HUES64 (cell line): ENCODE measurements at regions not wholly inside any gene's neighbourhood (a gene's known extent, or its start where the extent isn't known, plus 50 kb on each side); places are given as distances from the start of the nearest gene placed in this dataset.

Experiments used
- H3K27ac ChIP-seq: 2 replicates; pipeline ENCODE4 v1.7.0; 2013; ENCODE audit warnings: low read depth, low read length, inconsistent platforms
- H3K27me3 ChIP-seq: 2 replicates; pipeline ENCODE4 v1.6.1; 2013; ENCODE audit warnings: mild to moderate bottlenecking, low read length; ENCODE audit not compliant: insufficient read depth
- H3K36me3 ChIP-seq: 2 replicates; pipeline ENCODE4 v1.6.1; 2013; ENCODE audit warnings: mild to moderate bottlenecking, low read length; ENCODE audit not compliant: insufficient read depth
- H3K4me1 ChIP-seq: 2 replicates; pipeline ENCODE4 v1.6.1; 2013; ENCODE audit warnings: mild to moderate bottlenecking, low read length, moderate library complexity; ENCODE audit not compliant: insufficient read depth
- H3K4me3 ChIP-seq: 2 replicates; pipeline ENCODE4 v1.5.1; 2013; ENCODE audit warnings: mild to moderate bottlenecking, low read length, moderate library complexity
- H3K9ac ChIP-seq: 2 replicates; pipeline ENCODE4 v1.6.1; 2013; ENCODE audit warnings: mild to moderate bottlenecking, low read depth, low read length
- H3K9me3 ChIP-seq: 2 replicates; pipeline ENCODE4 v1.6.1; 2013; ENCODE audit warnings: low read depth, low read length; ENCODE audit not compliant: insufficient read depth
- WGBS: fragments of 150-250, 120-280 bp; methylation state at CpG from one replicate; pipeline ENCODE4 v1.1.7; 2013; ENCODE audit warnings: missing lambda C conversion rate; 5-methylcytosine and 5-hydroxymethylcytosine counted together

- H3K27me3 ChIP-seq = no peaks in the 10 kb centered on the region
- 94% methylated on average over 1 of the region's 1 CpG for WGBS
- no peak overlapping the region for H3K27ac ChIP-seq
- H3K4me3 ChIP-seq = no peak overlapping the region
- no peaks in the 10 kb centered on the region for H3K36me3 ChIP-seq
- peaks cover 12% of the 10 kb centered on the region; the same call in 1 of the 2 replicates for H3K9me3 ChIP-seq
- no peak overlapping the region for H3K9ac ChIP-seq
- H3K4me1 ChIP-seq = no peaks in the 10 kb centered on the region
Observed at GRCh38 chr9:109549386-109549785, 51.3 kb upstream of the PTPN3 start.

GRCh38 chr9:109551651-109552050 lies 53.5 kb upstream of the PTPN3 start:
- Histone ChIP-seq H3K36me3 (no peaks in the 10 kb centered on the region), H3K4me1 (peaks cover 16% of the 10 kb centered on the region), H3K27ac (no peak overlapping the region), H3K27me3 (no peaks in the 10 kb centered on the region), H3K9ac (no peak overlapping the region), H3K4me3 (no peak overlapping the region), H3K9me3 (peaks cover 5% of the 10 kb centered on the region; the same call in 1 of the 2 replicates)

GRCh38 chr9:109555215-109555614 lies 57.1 kb upstream of the PTPN3 start:
- Histone ChIP-seq H3K4me1 (peaks cover 24% of the 10 kb centered on the region), H3K9me3 (no peaks in the 10 kb centered on the region), H3K36me3 (no peaks in the 10 kb centered on the region), H3K27me3 (no peaks in the 10 kb centered on the region), H3K9ac (no peak overlapping the region), H3K27ac (0 out of 2 replicates have a peak overlapping the region, but pooled peaks have one; percentile 11), H3K4me3 (no peak overlapping the region)
- WGBS = 87% methylated on average over 4 of the region's 4 CpGs

GRCh38 chr9:109556061-109556460 lies 58.0 kb upstream of the PTPN3 start:
- Histone ChIP-seq H3K4me3 (no peak overlapping the region), H3K9ac (no peak overlapping the region), H3K27me3 (no peaks in the 10 kb centered on the region), H3K36me3 (no peaks in the 10 kb centered on the region), H3K4me1 (peaks cover 28% of the 10 kb centered on the region), H3K9me3 (no peaks in the 10 kb centered on the region), H3K27ac (peak overlapping the region; percentile 11; the same call in 1 of the 2 replicates)
- WGBS = 36% methylated on average over 4 of the region's 4 CpGs

GRCh38 chr9:109556786-109557185 lies 58.7 kb upstream of the PTPN3 start:
- Histone ChIP-seq H3K9me3 (no peaks in the 10 kb centered on the region), H3K36me3 (no peaks in the 10 kb centered on the region), H3K27ac (no peak overlapping the region), H3K27me3 (no peaks in the 10 kb centered on the region), H3K4me3 (no peak overlapping the region), H3K9ac (no peak overlapping the region), H3K4me1 (peaks cover 28% of the 10 kb centered on the region)
- WGBS = 60% methylated on average over 3 of the region's 3 CpGs

GRCh38 chr9:109557481-109557880 lies 59.4 kb upstream of the PTPN3 start:
- Histone ChIP-seq H3K27ac (no peak overlapping the region), H3K36me3 (no peaks in the 10 kb centered on the region), H3K4me1 (peaks cover 28% of the 10 kb centered on the region), H3K27me3 (no peaks in the 10 kb centered on the region), H3K9me3 (no peaks in the 10 kb centered on the region), H3K9ac (no peak overlapping the region), H3K4me3 (no peak overlapping the region)
- 72% methylated on average over 5 of the region's 6 CpGs for WGBS

GRCh38 chr9:109558718-109559151 lies 60.6 kb upstream of the PTPN3 start:
- H3K36me3 ChIP-seq = no peaks in the 10 kb centered on the region
- H3K9me3 ChIP-seq = no peaks in the 10 kb centered on the region
- peaks cover 28% of the 10 kb centered on the region for H3K4me1 ChIP-seq
- H3K27me3 ChIP-seq = no peaks in the 10 kb centered on the region
- H3K4me3 ChIP-seq = no peak overlapping the region
- 93% methylated on average over 5 of the region's 5 CpGs for WGBS
- H3K9ac ChIP-seq = no peak overlapping the region
- no peak overlapping the region for H3K27ac ChIP-seq

GRCh38 chr9:109560470-109561132 lies 62.5 kb upstream of the PTPN3 start:
- Histone ChIP-seq H3K36me3 (no peaks in the 10 kb centered on the region), H3K27ac (no peak overlapping the region), H3K27me3 (no peaks in the 10 kb centered on the region), H3K9ac (no peak overlapping the region), H3K4me3 (no peak overlapping the region), H3K4me1 (peaks cover 21% of the 10 kb centered on the region), H3K9me3 (no peaks in the 10 kb centered on the region)
- WGBS = 71% methylated on average over 9 of the region's 9 CpGs

GRCh38 chr9:109561137-109561536 lies 63.0 kb upstream of the PTPN3 start:
- no peaks in the 10 kb centered on the region for H3K27me3 ChIP-seq
- WGBS = 89% methylated on average over 4 of the region's 4 CpGs
- no peaks in the 10 kb centered on the region for H3K9me3 ChIP-seq
- no peak overlapping the region for H3K9ac ChIP-seq
- H3K4me1 ChIP-seq = peaks cover 17% of the 10 kb centered on the region
- no peak overlapping the region for H3K4me3 ChIP-seq
- no peaks in the 10 kb centered on the region for H3K36me3 ChIP-seq
- H3K27ac ChIP-seq = no peak overlapping the region

- H3K4me3 ChIP-seq = no peak overlapping the region
- H3K9me3 ChIP-seq = no peaks in the 10 kb centered on the region
- H3K4me1 ChIP-seq = no peaks in the 10 kb centered on the region
- 97% methylated on average over 2 of the region's 2 CpGs for WGBS
- no peak overlapping the region for H3K27ac ChIP-seq
- no peak overlapping the region for H3K9ac ChIP-seq
- no peaks in the 10 kb centered on the region; the same call in 1 of the 2 replicates for H3K27me3 ChIP-seq
- H3K36me3 ChIP-seq = no peaks in the 10 kb centered on the region
Observed at GRCh38 chr9:109568089-109568488, 70.0 kb upstream of the PTPN3 start.

- H3K9me3 ChIP-seq = no peaks in the 10 kb centered on the region
- H3K27ac ChIP-seq = no peak overlapping the region
- H3K27me3 ChIP-seq = no peaks in the 10 kb centered on the region; the same call in 1 of the 2 replicates
- H3K4me1 ChIP-seq = no peaks in the 10 kb centered on the region
- H3K36me3 ChIP-seq = no peaks in the 10 kb centered on the region
- no peak overlapping the region for H3K4me3 ChIP-seq
- H3K9ac ChIP-seq = no peak overlapping the region
- 91% methylated on average over 2 of the region's 2 CpGs for WGBS
Observed at GRCh38 chr9:109568568-109569210, 70.6 kb upstream of the PTPN3 start.
